MM.1S (cell line): ENCODE measurements at regions not wholly inside any gene's neighbourhood (a gene's known extent, or its start where the extent isn't known, plus 50 kb on each side); places are given as distances from the start of the nearest gene placed in this dataset.

Experiments
- EZH2 ChIP-seq: fragments of 300-600 bp; sonication (generic); optimal IDR thresholded peaks from 2 replicates; pipeline ENCODE3; 2017; ENCODE audit warnings: low read depth, mild to moderate bottlenecking, antibody characterized with exemption, low read length, mixed read lengths
- EZH2phosphoT487 ChIP-seq: fragments of 300-600 bp; sonication (generic); IDR thresholded peaks from 2 replicates; pipeline ENCODE4 v1.6.1; 2018; ENCODE audit warnings: antibody characterized with exemption, low read length
- TF ChIP-seq, protein P1 (sequence below): fragments of 300-600 bp; sonication (generic); IDR thresholded peaks from 2 replicates; pipeline ENCODE4 v1.5.1; 2016; ENCODE audit warnings: antibody characterized with exemption, low read length, mixed read lengths

DNA sequence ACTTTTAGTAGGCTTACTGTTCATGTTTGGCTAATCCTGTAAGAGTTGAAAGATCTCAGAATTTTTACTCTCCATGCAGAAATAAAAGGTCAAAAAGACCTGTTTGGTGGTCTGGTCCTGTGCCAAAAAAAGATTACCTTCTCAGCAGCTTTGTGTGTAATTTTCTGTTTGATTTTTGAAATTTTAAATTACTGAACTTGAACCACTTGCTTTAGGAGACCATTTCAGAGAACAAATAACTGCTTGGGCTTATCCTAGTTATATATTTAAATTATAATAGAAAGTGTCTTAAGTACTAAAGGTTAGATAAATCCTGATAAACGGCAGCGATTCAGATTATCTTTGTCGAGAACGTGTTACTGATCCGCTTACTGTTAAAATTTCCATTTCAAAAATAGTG, 118.3 kb upstream of the GRIK2 start:
- TF ChIP-seq, protein P1, sequence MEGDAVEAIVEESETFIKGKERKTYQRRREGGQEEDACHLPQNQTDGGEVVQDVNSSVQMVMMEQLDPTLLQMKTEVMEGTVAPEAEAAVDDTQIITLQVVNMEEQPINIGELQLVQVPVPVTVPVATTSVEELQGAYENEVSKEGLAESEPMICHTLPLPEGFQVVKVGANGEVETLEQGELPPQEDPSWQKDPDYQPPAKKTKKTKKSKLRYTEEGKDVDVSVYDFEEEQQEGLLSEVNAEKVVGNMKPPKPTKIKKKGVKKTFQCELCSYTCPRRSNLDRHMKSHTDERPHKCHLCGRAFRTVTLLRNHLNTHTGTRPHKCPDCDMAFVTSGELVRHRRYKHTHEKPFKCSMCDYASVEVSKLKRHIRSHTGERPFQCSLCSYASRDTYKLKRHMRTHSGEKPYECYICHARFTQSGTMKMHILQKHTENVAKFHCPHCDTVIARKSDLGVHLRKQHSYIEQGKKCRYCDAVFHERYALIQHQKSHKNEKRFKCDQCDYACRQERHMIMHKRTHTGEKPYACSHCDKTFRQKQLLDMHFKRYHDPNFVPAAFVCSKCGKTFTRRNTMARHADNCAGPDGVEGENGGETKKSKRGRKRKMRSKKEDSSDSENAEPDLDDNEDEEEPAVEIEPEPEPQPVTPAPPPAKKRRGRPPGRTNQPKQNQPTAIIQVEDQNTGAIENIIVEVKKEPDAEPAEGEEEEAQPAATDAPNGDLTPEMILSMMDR: no peak
- TF ChIP-seq EZH2: no peak
- no peak for TF ChIP-seq EZH2phosphoT487
